ENCODE measurements at regions not wholly inside any gene's neighbourhood (a gene's known extent, or its start where the extent isn't known, plus 50 kb on each side); places are given as distances from the start of the nearest gene placed in this dataset.
"Not testable (repeated sequence)": the region's sequence is repeated elsewhere in the genome, so short reads cannot be mapped to it uniquely, and the experiment has no call there.

- no peak for ATAC-seq
- no peak for DNase-seq
- H3K9me3 Mint-ChIP-seq = peaks cover 10 to 11% of the 10 kb centered on the region in 2 donors
These were observed 258.1 kb downstream of the PCNX1 start for GRCh38 chr14:71165121-71166031.

GRCh38 chr14:71166180-71166837 is 259.1 kb downstream of the PCNX1 start:
- H3K27ac Mint-ChIP-seq = no peak overlapping the region
- H3K27me3 Mint-ChIP-seq = peaks cover 14% of the 10 kb centered on the region
- H3K9me3 Mint-ChIP-seq = peaks cover 1 to 3% of the 10 kb centered on the region in 2 donors
- H3K4me3 Mint-ChIP-seq = no peak overlapping the region
- DNase-seq (no peak), ATAC-seq (no peak)
- H3K4me1 Mint-ChIP-seq = peaks cover 25% of the 10 kb centered on the region

More at GRCh38 chr14:71165121-71166031, 258.1 kb downstream of the PCNX1 start:
- no peak overlapping the region for H3K4me3 Mint-ChIP-seq
- peaks cover 25% of the 10 kb centered on the region for H3K4me1 Mint-ChIP-seq
- H3K27ac Mint-ChIP-seq = no peak overlapping the region
- H3K27me3 Mint-ChIP-seq = peaks cover 8% of the 10 kb centered on the region

GRCh38 chr14:71167325-71167950 is 260.2 kb downstream of the PCNX1 start:
- not testable (repeated sequence) for H3K27ac Mint-ChIP-seq, DNase-seq, ATAC-seq, H3K9me3 Mint-ChIP-seq, H3K4me3 Mint-ChIP-seq
- Mint-ChIP-seq H3K4me1 (peaks cover 25% of the 10 kb centered on the region), H3K27me3 (peaks cover 20% of the 10 kb centered on the region)

- H3K9me3 Mint-ChIP-seq = not testable (repeated sequence)
- H3K4me3 Mint-ChIP-seq = peak overlapping the region; percentile 84 to 88
- DNase-seq (peak; percentile 29 to 55), ATAC-seq (peak; percentile 80)
- H3K4me1 Mint-ChIP-seq = peaks cover 25% of the 10 kb centered on the region
- peak overlapping the region in 1 of 2 donors; percentile 73 for H3K27ac Mint-ChIP-seq
- peaks cover 25% of the 10 kb centered on the region for H3K27me3 Mint-ChIP-seq
These were observed 260.9 kb downstream of the PCNX1 start for GRCh38 chr14:71168161-71168560.

- H3K27me3 Mint-ChIP-seq = peaks cover 25% of the 10 kb centered on the region
- H3K4me1 Mint-ChIP-seq = peaks cover 25% of the 10 kb centered on the region
- DNase-seq (no peak), ATAC-seq (peak; percentile 67)
- H3K27ac Mint-ChIP-seq = peak overlapping the region; percentile 48 to 82
- H3K4me3 Mint-ChIP-seq = peak overlapping the region; percentile 84 to 88
- H3K9me3 Mint-ChIP-seq = no peaks in the 10 kb centered on the region
These were observed 261.5 kb downstream of the PCNX1 start for GRCh38 chr14:71168564-71169427.

- no peaks in the 10 kb centered on the region for H3K9me3 Mint-ChIP-seq
- peaks cover 25% of the 10 kb centered on the region for H3K27me3 Mint-ChIP-seq
- no peak overlapping the region for H3K4me3 Mint-ChIP-seq
- DNase-seq (no peak), ATAC-seq (no peak)
- H3K4me1 Mint-ChIP-seq = peaks cover 25% of the 10 kb centered on the region
- no peak overlapping the region for H3K27ac Mint-ChIP-seq
These were observed 262.6 kb downstream of the PCNX1 start for GRCh38 chr14:71169861-71170260.

- no peak overlapping the region for H3K27ac Mint-ChIP-seq
These were observed 268.2 kb downstream of the PCNX1 start for GRCh38 chr14:71175491-71175890.

GRCh38 chr14:71179066-71179465 is 271.8 kb downstream of the PCNX1 start:
- H3K4me1 Mint-ChIP-seq = no peaks in the 10 kb centered on the region
- DNase-seq = no peak
- H3K4me3 Mint-ChIP-seq = no peak overlapping the region
- H3K9me3 Mint-ChIP-seq = no peaks in the 10 kb centered on the region
- no peaks in the 10 kb centered on the region for H3K27me3 Mint-ChIP-seq
- ATAC-seq = no peak
- no peak overlapping the region for H3K27ac Mint-ChIP-seq

More at GRCh38 chr14:71175491-71175890, 268.2 kb downstream of the PCNX1 start:
- no peak overlapping the region for H3K4me3 Mint-ChIP-seq
- H3K9me3 Mint-ChIP-seq = no peaks in the 10 kb centered on the region
- peaks cover 17% of the 10 kb centered on the region for H3K27me3 Mint-ChIP-seq
- ATAC-seq (no peak), DNase-seq (no peak)
- no peaks in the 10 kb centered on the region for H3K4me1 Mint-ChIP-seq

- no peak for ATAC-seq
- H3K4me1 Mint-ChIP-seq = no peaks in the 10 kb centered on the region
- no peak overlapping the region for H3K27ac Mint-ChIP-seq
- H3K9me3 Mint-ChIP-seq = no peaks in the 10 kb centered on the region
- no peak for DNase-seq
- H3K4me3 Mint-ChIP-seq = no peak overlapping the region
- H3K27me3 Mint-ChIP-seq = no peaks in the 10 kb centered on the region
These were observed 273.1 kb downstream of the PCNX1 start for GRCh38 chr14:71180397-71180796.

GRCh38 chr14:71181215-71182003 is 274.1 kb downstream of the PCNX1 start:
- Mint-ChIP-seq H3K27ac (no peak overlapping the region), H3K9me3 (no peaks in the 10 kb centered on the region), H3K4me1 (no peaks in the 10 kb centered on the region), H3K27me3 (no peaks in the 10 kb centered on the region), H3K4me3 (no peak overlapping the region)
- ATAC-seq = no peak
- DNase-seq = no peak

GRCh38 chr14:71183876-71184689 is 276.8 kb downstream of the PCNX1 start:
- no peaks in the 10 kb centered on the region for H3K4me1 Mint-ChIP-seq
- H3K27me3 Mint-ChIP-seq = no peaks in the 10 kb centered on the region
- peak overlapping the region; percentile 10 to 79 for H3K27ac Mint-ChIP-seq
- ATAC-seq = no peak
- no peaks in the 10 kb centered on the region for H3K9me3 Mint-ChIP-seq
- no peak for DNase-seq
- H3K4me3 Mint-ChIP-seq = no peak overlapping the region

- ATAC-seq = no peak
- no peak overlapping the region for H3K27ac Mint-ChIP-seq
- no peaks in the 10 kb centered on the region for H3K27me3 Mint-ChIP-seq
- no peak overlapping the region for H3K4me3 Mint-ChIP-seq
- H3K4me1 Mint-ChIP-seq = no peaks in the 10 kb centered on the region
- DNase-seq = no peak
- H3K9me3 Mint-ChIP-seq = no peaks in the 10 kb centered on the region
These were observed 278.4 kb downstream of the PCNX1 start for GRCh38 chr14:71185637-71186036.

GRCh38 chr14:71187633-71188356 is 280.5 kb downstream of the PCNX1 start:
- Mint-ChIP-seq H3K9me3 (no peaks in the 10 kb centered on the region), H3K27ac (no peak overlapping the region), H3K4me1 (no peaks in the 10 kb centered on the region), H3K27me3 (peaks cover 5% of the 10 kb centered on the region), H3K4me3 (no peak overlapping the region)
- no peak for DNase-seq
- no peak for ATAC-seq
